ENCODE measurements at regions not wholly inside any gene's neighbourhood (a gene's known extent, or its start where the extent isn't known, plus 50 kb on each side); places are given as distances from the start of the nearest gene placed in this dataset.

- H3K4me1 ChIP-seq (ENCODE audit: control insufficient read depth in 4 of 4, insufficient read depth in 4 of 4, low read length in 3 of 4) = no peaks in the 10 kb centered on the region
- H3K27ac ChIP-seq (ENCODE audit: low read depth in 1 of 2, low read length in 2 of 2) = no peak overlapping the region
- no peak overlapping the region for H3K9ac ChIP-seq (ENCODE audit: low read depth in 1 of 2, low read length in 2 of 2)
- peaks cover 0 to 5% (median 0%) of the 10 kb centered on the region in 4 donors for H3K27me3 ChIP-seq (ENCODE audit: control insufficient read depth in 4 of 4, insufficient read depth in 4 of 4, low read length in 3 of 4)
- TF ChIP-seq EGR1 (IDR thresholded peaks at IDR 0.05; ENCODE audit: low read depth in 2 of 2) = no peak
- no peak for TF ChIP-seq MAX (IDR thresholded peaks at IDR 0.05)
- no peak for TF ChIP-seq CTCF (IDR thresholded peaks at IDR 0.05; ENCODE audit: low read depth, low read length, missing input control)
- DNase-seq (ENCODE audit: low spot score) = no peak
- H3K9me3 ChIP-seq (ENCODE audit: control insufficient read depth in 4 of 4, low read length in 3 of 4) = peaks cover 5 to 10% (median 7%) of the 10 kb centered on the region in 4 donors
- no peaks in the 10 kb centered on the region for H3K36me3 ChIP-seq (ENCODE audit: control insufficient read depth in 4 of 4, insufficient read depth in 3 of 4, low read depth in 1 of 4, low read length in 3 of 4)
- 76% methylated on average over 10 of the region's 10 CpGs for WGBS
- no peak overlapping the region for H3K4me3 ChIP-seq (ENCODE audit: low read depth in 1 of 3, low read length in 3 of 3)
Measured at GRCh38 chr1:5648410-5649165, 343.6 kb downstream of the NPHP4 start.

- peaks cover 0 to 5% (median 0%) of the 10 kb centered on the region in 4 donors for H3K27me3 ChIP-seq (ENCODE audit: control insufficient read depth in 4 of 4, insufficient read depth in 4 of 4, low read length in 3 of 4)
Measured at GRCh38 chr1:5647234-5647633, 345.0 kb downstream of the NPHP4 start.

More at GRCh38 chr1:5647234-5647633, 345.0 kb downstream of the NPHP4 start:
- H3K4me1 ChIP-seq (ENCODE audit: control insufficient read depth in 4 of 4, insufficient read depth in 4 of 4, low read length in 3 of 4) = no peaks in the 10 kb centered on the region
- DNase-seq (ENCODE audit: low spot score) = no peak
- H3K4me3 ChIP-seq (ENCODE audit: low read depth in 1 of 3, low read length in 3 of 3) = no peak overlapping the region
- no peak overlapping the region for H3K9ac ChIP-seq (ENCODE audit: low read depth in 1 of 2, low read length in 2 of 2)
- 39% methylated on average over 7 of the region's 7 CpGs for WGBS
- no peak overlapping the region for H3K27ac ChIP-seq (ENCODE audit: low read depth in 1 of 2, low read length in 2 of 2)
- TF ChIP-seq EGR1 (IDR thresholded peaks at IDR 0.05; ENCODE audit: low read depth in 2 of 2) = no peak
- TF ChIP-seq SP1 (IDR thresholded peaks at IDR 0.05) = no peak
- no peak for TF ChIP-seq MAX (IDR thresholded peaks at IDR 0.05)
- TF ChIP-seq REST (IDR thresholded peaks at IDR 0.05) = no peak
- TF ChIP-seq HNF4G (IDR thresholded peaks at IDR 0.05) = no peak
- TF ChIP-seq JUND (IDR thresholded peaks at IDR 0.05) = no peak
- no peak for TF ChIP-seq TAF1 (conservative IDR thresholded peaks at IDR 0.05)
- no peak for TF ChIP-seq YY1 (IDR thresholded peaks at IDR 0.05)
- no peak for TF ChIP-seq FOXA1 (IDR thresholded peaks at IDR 0.05)
- TF ChIP-seq ATF3 (IDR thresholded peaks at IDR 0.05) = no peak
- TF ChIP-seq GABPA (IDR thresholded peaks at IDR 0.05 in 1 of 2, conservative IDR thresholded peaks at IDR 0.05 in 1 of 2) = no peak
- no peak for TF ChIP-seq NR2F2 (IDR thresholded peaks at IDR 0.05)
- TF ChIP-seq CTCF (IDR thresholded peaks at IDR 0.05; ENCODE audit: low read depth, low read length, missing input control) = no peak
- no peak for TF ChIP-seq ZBTB33 (IDR thresholded peaks at IDR 0.05)
- TF ChIP-seq RAD21 (IDR thresholded peaks at IDR 0.05) = no peak
- no peak for TF ChIP-seq RXRA (IDR thresholded peaks at IDR 0.05)
- no peak for TF ChIP-seq FOXA2 (IDR thresholded peaks at IDR 0.05)
- TF ChIP-seq HNF4A (conservative IDR thresholded peaks at IDR 0.05) = no peak
- no peaks in the 10 kb centered on the region for H3K36me3 ChIP-seq (ENCODE audit: control insufficient read depth in 4 of 4, insufficient read depth in 3 of 4, low read depth in 1 of 4, low read length in 3 of 4)
- peaks cover 5 to 10% (median 7%) of the 10 kb centered on the region in 4 donors for H3K9me3 ChIP-seq (ENCODE audit: control insufficient read depth in 4 of 4, low read length in 3 of 4)
